GM18499 (cell line): ENCODE measurements at regions not wholly inside any gene's neighbourhood (a gene's known extent, or its start where the extent isn't known, plus 50 kb on each side); places are given as distances from the start of the nearest gene placed in this dataset.
"Not testable (repeated sequence)": the region's sequence is repeated elsewhere in the genome, so short reads cannot be mapped to it uniquely, and the experiment has no call there.

ENCODE experiments used
- ATAC-seq: cut with Tn5 transposase; IDR thresholded peaks from one replicate; pipeline ENCODE4 v1.9.1; 2021; ENCODE audit warnings: moderate number of reproducible peaks; ENCODE audit not compliant: insufficient read depth, unreplicated experiment

DNA sequence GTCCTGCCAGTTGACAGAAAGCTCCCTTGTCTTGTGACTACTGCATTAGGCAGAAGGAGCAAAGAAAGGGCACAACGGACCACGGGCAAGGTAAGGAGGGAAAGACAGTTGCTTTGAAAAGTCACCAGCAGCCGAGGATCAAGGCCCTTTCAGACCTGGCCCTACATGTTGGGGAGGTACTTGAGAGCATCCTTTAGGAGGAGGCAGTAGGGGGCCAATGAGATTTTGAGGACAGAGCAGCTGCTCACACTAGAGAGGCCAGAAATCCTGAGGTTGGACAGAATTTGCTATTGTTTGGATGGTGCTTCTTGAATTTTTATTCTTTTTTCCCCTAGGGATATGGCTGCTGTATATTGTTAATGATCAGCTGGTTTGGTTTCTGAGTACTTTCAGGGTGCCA is 135.5 kb upstream of the PZP start:
- ATAC-seq, result no peak

GRCh38 chr12:9342614-9343353 is 134.6 kb upstream of the PZP start:
- ATAC-seq, result no peak

- no peak for ATAC-seq
Measured at GRCh38 chr12:9341260-9341585, 133.0 kb upstream of the PZP start.

DNA sequence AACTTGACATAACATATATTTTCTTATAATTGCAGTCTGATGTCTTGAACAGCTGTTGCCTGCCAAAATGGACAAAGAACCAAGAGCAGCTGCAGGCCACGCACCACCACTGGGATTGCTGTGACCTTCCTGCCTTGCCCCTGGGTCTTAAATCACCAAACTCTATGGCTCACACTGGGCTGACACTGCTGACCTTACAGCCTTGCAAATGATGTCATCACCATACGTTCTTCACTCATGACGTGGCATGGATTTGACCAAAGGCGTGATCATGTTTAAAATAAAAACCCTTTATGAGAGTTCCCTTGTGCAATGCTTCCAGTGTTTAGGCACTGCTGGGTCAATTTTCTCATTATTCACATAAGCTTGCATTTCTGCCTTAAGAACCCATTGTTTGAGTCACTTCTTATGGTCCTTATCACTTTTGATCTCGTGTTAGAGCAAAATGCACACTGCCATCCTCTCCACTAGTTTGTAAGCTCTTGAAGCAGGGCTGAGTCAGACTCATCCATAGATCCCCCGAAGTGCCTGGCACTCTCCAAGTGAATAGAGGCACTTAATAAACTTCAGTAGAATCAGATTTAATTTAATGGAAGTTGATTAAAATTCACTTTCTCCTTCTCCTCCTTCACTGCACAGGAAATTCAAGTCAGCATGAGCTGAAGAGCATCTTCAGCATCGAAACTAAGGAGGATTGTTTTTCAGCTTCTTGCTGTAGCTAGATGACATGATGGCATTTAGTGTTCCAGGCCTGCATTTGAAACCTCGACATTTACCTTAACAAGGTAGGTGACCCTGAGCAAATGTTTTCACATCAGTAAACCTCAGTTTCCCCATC is 132.4 kb upstream of the PZP start:
- ATAC-seq, result no peak

GRCh38 chr12:9337656-9338055 is 129.5 kb upstream of the PZP start:
- ATAC-seq, result no peak

DNA sequence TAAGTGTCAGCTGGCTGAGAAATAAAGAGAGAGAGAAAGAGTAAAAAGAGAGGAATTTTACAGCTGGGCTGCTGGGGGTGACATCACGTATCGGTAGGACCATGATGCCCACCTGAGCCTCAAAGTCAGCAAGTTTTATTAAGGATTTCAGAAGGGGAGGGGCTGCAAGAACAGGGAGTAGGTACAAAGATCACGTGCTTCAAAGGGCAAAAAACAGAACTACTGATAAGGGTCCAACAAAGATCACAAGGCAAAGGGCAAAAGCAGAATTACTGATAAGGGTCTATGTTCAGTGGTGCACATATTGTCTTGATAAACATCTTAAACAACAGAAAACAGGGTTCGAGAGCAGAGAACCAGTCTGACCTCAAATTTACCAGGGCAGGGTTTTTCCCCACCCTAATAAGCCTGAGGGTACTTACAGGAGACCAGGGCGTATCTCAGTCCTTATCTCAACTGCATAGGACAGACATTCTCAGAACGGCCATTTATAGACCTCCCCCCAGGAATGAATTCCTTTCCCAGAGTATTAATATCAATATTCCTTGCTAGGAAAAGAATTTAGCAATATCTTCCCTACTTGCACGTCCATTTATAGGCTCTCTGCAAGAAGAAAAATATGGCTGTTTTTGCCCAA is 128.3 kb upstream of the PZP start:
- ATAC-seq, result not testable (repeated sequence)

DNA sequence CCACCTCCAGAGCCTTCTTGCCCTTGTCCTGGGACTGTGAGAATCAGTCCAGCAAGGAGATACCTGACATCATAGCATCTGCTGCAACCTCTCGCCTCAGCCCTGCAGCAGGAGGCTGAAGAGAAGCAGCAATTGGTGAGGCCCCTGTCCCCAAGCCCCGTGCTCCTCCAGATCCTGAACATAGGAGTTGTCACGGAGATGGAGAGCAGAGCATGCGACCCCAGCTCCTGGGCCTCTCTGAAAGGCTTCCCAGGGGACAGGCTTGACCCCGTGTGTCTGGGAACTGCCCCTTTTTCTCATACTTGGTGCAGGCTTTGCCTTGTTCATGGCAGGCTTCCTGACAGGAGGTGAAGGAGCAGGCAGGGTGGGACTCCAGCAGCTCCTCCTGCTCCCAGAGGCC is 127.7 kb upstream of the PZP start:
- no peak for ATAC-seq

DNA sequence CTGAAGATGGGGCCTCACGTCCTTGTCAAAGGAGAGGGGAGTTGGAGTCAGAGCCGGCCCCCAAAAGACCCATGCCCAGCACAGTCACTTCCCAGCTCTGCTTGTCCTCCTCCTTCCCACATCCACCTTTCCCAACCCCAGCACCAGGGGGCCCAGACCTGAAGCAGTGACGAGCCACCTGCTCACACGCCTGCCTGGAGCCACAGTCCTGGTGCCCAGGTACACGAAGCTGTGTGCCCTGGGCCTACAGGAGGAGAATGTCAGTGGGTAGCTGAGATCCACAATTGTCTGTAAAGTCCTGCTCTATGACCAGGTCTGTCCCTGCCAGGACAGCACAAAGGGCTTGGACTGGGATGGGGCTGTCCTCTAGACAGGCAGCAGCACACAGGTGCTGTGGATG is 126.8 kb upstream of the PZP start:
- ATAC-seq, result no peak

- no peak for ATAC-seq
Measured at GRCh38 chr12:9334041-9334692, 126.0 kb upstream of the PZP start.

DNA sequence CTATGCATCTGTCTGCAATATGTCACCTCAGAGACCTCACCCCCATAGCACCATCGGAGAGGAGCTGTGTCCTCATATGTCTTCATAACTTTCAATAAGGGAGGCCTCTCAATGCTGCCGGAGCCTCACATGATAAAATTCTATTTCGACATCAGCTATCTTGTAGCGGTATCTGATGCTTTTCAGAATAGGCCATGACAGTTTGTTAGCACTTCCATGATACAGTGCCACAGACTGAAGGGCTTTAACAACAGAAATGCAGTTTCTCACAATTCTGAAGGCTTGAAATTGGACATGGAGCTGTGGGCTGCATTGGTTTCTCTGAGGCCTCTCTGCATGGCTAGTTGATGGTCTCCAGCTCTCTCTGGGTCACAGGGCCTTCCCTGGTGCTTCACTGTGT is 125.0 kb upstream of the PZP start:
- ATAC-seq, result no peak

DNA sequence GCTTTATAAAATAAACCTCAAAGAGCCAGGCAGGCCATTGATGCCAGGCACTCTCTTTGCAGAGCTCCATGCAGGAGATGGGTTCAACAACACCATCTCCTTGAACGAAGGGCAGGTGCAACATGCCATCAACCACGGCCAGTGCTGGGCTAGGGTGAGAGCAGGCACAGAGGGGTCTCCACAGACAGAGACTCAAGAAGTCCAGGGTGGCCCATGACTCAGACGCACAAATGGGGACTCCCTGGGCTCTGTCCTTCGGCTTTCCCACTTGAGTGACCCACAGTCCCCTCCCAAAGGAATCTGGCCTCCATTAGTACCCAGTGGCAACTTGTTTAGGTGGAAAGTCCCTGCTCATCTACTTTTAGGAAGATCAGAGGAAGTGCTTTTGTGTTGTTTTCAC is 124.4 kb upstream of the PZP start:
- no peak for ATAC-seq

GRCh38 chr12:9331218-9331626 is 123.0 kb upstream of the PZP start:
- ATAC-seq, result no peak

- ATAC-seq, result no peak
Measured at GRCh38 chr12:9329019-9329418, 120.8 kb upstream of the PZP start.

DNA sequence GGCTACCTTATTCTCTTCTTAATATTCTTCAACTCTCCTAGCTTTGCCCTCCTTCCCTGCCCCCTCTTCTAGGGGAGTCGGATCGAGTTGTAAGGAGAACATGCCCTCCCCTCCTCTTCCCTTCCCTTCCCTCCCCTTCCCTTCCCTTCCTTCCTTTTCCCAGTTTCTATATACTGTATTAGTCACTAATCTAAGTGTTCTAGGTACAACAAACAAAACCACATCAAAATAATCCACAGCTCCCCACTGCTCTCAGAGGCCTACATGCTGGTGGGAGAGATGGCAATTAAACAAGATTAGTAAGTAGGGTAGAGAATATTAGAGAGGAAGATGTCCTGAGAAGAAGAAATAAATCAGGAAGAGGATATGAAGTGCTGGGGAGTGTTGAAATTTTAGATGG is 119.9 kb upstream of the PZP start:
- no peak for ATAC-seq

- ATAC-seq, result no peak
Measured at GRCh38 chr12:9327320-9327719, 119.1 kb upstream of the PZP start.

DNA sequence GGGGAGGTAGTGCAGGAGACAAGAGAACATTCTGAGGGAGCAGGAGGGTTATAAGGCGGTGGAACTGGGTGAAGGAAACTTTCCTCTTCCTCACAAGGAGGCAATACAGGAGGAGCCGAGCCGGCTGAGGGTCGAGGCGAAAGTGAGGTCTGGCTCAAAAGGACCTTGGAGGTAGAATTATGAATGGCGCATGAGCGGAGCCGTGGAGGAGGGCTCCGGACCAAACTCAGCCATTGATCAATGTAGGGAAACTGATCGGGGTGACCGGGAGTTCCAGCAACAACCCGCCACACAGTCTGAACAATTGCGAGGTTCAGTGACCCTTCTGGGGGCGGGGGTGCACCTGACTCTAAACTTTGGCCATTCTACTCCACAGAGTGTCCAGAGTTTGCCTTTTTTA is 118.7 kb upstream of the PZP start:
- ATAC-seq, result not testable (repeated sequence)

GRCh38 chr12:9326085-9326484 is 117.9 kb upstream of the PZP start:
- ATAC-seq, result no peak

DNA sequence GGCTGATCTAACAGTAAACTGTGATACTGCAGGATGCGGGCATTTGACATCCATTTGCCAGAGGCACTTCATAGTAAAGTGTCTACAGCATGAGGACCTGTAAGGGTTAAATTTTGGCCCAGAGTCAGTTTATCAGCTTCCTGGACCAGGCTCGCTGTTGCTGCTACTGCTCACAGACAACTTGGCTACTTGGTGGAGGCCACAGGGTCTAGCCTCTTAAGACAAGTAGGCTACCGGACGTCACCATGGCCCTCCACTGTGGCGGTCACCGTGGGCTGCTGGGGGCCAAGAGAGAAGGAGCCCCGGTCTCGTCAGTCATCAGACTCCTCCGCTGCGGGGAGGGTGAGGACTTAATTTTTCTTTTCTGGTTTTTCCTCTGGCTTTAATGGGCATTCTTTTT is 117.3 kb upstream of the PZP start:
- ATAC-seq, result no peak

- ATAC-seq, result no peak
Measured at GRCh38 chr12:9324782-9325181, 116.6 kb upstream of the PZP start.

- no peak for ATAC-seq
Measured at GRCh38 chr12:9323144-9323681, 115.0 kb upstream of the PZP start.

DNA sequence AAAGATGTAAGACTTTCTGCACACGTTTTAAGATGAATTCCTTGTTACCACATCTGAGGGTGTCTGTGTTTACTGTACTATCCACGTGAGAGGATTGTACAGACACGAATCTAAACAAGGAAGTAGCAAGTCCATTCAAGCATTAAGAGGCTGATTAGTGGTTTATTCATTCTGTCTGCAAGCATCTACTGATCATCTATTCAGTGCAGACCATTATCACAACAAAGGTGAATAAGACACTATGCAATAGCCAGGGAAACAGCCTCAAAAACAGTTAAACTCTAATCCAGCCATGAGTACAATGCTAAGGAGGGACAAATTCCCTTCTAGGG is 111.6 kb upstream of the PZP start:
- no peak for ATAC-seq
